NCI-H2171 (cell line): ENCODE measurements at regions not wholly inside any gene's neighbourhood (a gene's known extent, or its start where the extent isn't known, plus 50 kb on each side); places are given as distances from the start of the nearest gene placed in this dataset.
"Not testable (repeated sequence)": the region's sequence is repeated elsewhere in the genome, so short reads cannot be mapped to it uniquely, and the experiment has no call there.

Experiments used
- DNase-seq: peaks from one replicate; lab custom pipeline; 2025; lab: John Stamatoyannopoulos, UW

GRCh38 chr7:149604521-149604920, 106.9 kb upstream of the ZNF746 start:
- no peak for DNase-seq

DNA sequence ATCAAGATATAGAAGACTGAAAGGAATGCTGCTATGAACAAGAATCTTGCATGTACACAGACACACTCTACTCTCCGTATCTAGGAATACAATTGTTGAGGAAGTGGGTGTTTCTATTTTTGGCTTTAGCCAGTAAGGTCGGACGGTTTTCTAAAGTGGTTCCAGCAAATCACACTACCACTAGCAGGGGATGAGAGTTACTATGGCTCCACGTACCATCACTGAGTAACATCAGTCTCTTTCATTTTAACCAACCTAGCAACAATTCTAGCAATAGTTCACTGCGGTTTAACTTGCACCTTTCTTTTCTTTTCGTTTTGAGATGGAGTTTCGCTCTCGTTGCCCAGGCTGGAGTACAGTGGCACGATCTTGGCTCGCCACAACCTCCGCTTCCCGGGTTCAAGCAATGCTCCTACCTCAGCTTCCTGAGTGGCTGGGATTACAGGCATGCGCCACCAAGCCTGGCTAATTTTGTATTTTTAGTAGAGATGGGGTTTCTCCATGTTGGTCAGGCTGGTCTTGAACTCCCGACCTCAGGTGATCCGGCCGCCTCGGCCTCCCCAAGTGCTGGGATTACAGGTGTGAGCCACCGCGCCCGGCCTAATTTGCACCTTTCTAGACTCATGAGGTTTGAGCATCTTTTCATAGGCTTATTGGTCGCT, 103.2 kb upstream of the ZNF746 start:
- not testable (repeated sequence) for DNase-seq

DNA sequence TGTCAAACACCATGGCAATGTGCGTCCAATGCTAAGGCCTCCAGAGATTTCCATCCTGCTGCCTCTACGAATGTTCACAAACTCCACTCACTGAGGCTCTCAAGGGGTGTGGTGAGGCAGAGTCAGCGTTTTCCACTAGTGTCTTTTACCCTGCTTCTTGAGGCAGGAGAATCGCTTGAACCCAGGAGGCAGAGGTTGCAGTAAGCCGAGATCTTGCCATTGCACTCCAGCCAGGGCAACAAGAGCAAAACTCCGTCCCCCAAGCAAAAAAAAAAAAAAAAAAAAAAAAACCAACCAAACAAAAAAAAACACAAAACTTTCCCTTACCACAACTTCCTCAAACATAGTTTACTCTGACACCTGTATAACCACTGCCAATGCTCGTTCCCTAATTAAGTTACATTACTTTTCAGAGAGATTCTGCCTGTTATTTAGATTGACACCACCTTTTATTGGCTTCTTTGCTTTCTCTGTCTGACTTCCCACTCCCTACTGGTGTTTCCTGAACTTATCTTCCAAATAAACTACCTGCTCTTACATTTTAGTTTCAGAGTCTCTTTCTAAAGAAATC, 102.1 kb upstream of the ZNF746 start:
- DNase-seq = no peak

DNA sequence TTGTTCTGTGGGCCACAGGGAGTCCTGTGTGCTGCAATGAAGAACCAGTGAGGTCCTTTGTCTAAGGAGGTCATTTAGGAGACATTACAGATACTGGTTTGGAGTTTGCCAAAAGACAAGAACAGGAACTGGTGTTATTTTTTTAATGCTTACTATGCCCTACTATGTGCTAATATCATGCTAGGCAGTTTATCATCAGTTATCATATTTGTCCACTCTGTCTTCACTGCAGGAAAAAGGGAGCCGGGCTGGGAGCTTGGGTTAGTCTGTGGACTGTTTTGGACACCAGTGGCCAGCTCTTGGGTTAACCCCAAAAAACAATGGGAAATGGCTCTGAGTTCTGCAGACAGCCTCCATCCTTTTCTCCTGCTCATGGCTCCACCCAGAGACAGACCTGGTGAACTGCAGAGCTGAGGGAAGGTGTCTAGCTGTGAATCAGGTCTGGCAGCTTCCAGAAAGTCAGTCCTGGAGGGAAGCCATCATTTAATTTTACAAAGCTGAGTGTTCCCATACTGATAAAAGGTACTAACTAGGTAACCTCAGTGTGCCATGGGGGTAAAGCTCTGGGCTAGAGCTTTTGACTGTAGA, 101.2 kb upstream of the ZNF746 start:
- DNase-seq = no peak

- DNase-seq = not testable (repeated sequence)
These were observed 100.2 kb upstream of the ZNF746 start for GRCh38 chr7:149597789-149598188.

DNA sequence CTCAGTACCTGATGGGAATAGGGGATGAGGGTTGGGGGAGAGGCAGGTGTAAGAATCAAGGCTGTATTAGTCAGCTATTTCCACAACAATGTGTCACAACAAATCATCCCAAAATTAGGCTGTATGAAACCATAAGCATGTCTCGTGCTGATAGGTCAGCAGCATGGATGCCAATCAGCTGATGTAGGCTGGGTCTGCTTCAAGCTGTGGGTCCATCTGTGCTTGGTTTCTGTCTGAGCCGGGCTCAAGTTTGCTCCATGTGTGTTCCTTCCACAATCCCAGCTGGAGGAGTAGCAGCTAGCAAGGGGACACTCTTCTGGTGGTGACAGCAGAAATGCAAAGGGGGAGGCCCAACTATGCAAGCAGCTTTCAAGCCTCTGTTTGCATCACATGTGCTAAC, 97.9 kb upstream of the ZNF746 start:
- no peak for DNase-seq

DNA sequence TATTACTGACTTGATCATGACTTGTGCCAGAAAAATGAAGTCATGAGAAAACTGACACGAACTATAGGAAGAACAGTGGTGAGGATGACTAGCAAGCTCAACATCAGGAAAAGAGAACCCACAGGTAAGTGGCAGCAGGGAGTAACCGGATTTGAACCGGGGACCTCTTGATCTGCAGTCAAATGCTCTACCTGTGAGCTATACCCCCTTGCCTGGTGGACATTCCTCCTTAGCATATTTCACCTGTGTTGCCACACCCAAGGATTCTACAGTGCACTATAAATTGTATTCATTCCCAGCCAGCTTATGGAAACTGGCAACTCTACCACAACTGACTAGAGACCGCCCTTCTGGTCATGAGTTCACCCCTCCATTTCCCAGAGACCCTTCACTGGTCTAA, 97.5 kb upstream of the ZNF746 start:
- DNase-seq = no peak

- DNase-seq = no peak
These were observed 91.3 kb upstream of the ZNF746 start for GRCh38 chr7:149588930-149589329.

DNA sequence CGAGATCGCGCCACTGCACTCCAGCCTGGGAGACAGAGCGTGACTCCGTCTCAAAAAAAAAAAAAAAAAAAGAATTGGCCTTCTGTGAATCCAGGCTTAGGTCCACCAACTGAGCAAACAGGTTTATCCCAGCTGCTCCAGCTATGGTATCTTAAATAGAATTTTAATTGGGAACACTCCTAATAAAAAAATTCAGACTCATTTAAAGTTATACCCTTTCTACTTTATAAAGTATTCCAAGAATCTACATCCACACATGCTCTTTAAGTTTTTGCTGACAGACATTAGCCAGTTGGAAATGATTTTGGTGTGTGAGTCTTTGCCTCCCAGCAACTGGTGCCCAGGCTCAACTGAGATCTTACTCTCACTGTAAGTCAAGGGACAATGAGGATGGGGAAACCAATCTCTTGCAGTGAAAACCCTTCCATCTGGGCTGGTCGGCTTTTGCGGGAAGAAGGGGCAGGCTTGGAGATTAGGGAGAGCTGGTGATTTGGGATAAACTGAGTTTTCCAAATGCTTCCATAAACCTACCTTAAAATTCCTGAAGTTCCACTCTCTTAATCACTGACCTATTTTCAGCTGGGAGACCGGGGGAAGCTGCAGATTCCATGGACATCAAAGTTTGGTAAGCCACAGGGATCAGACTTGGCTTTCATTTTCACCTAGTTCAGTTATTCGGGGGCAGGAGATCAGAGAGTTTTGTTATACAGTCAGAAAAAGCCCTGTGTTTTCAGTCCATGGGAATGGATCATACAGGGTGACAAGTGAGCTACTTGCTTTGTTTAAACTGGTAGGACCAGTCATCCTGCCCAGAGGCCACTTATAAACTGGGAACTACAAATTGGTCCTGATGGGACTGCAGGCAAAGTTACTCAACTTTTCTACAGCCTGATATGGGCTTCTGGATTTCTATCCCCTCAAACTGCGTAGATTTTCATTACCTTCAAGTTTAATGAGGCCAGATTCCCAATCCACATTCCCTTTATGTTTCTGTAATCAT, 89.3 kb upstream of the ZNF746 start:
- no peak for DNase-seq

- no peak for DNase-seq
These were observed 86.9 kb upstream of the ZNF746 start for GRCh38 chr7:149584530-149584929.

DNA sequence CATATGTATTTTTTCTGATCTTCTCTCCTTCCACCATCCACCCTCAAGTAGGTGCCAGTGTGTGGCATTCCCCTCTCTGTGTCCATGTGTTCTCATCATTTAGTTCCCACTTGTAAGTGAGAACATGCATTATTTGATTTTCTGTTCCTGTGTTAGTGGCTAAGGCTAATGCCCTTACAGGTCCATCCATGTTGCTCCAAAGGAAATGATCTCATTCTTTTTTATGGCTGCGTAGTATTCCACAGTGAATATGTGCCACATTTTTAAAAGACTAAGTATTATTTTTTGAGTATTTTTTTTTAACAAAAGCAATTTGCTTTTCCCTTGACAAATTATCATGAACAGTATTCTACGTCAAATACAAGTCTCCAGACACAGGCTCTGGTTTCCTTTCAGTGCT, 86.4 kb upstream of the ZNF746 start:
- no peak for DNase-seq

GRCh38 chr7:149580328-149580727, 82.7 kb upstream of the ZNF746 start:
- no peak for DNase-seq

- DNase-seq = not testable (repeated sequence)
These were observed 81.8 kb upstream of the ZNF746 start for GRCh38 chr7:149579365-149579764.

DNA sequence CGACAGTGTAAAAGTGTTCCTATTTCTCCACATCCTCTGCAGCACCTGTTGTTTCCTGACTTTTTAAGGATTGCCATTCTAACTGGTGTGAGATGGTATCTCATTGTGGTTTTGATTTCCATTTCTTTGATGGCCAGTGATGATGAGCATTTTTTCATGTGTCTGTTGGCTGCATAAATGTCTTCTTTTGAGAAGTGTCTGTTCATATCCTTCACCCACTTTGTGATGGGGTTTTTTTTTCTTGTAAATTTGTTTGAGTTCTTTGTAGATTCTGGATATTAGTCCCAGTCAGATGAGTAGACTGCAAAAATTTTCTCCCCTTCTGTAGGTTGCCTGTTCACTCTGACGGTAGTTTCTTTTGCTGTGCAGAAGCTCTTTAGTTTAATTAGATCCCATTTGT, 76.8 kb upstream of the ZNF746 start:
- not testable (repeated sequence) for DNase-seq

DNA sequence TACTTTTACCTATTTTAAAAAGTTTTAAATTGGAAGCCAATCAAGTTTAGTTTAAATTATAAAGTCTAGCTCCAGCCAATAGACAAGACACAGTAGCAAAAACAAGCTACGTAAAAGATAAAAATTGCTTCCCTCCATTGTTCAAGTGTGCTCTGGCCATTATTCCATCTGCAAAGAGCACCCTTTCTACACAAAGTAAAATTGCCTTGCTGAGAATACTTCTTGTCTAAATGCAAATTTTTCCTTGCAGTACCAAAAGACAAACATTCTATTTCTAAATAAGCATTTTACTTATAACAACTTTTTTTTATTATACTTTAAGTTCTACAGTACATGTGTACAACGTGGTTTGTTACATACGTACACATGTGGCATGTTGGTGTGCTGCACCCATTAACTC, 75.9 kb upstream of the ZNF746 start:
- no peak for DNase-seq

- DNase-seq = not testable (repeated sequence)
These were observed 75.3 kb upstream of the ZNF746 start for GRCh38 chr7:149572920-149573319.

DNA sequence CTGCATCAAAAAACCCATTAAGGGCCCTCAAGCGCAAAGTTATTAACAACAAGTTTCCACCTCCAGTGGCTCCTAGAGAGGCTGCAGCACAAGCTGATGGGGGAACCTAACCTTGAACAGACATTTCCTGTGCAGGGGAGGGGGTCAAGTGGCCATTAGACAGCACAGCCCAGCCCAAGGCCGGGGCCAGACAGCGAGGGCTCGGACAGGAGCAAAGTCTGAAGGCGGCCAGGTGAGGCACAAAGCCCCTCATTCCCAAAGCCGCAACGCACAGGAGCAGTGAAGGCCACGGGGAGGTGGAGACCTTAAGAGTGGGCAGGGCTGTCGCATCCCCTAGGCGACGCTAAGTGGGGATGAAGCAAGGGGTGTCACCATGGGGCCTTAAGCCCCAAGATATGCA, 73.2 kb upstream of the ZNF746 start:
- no peak for DNase-seq

DNA sequence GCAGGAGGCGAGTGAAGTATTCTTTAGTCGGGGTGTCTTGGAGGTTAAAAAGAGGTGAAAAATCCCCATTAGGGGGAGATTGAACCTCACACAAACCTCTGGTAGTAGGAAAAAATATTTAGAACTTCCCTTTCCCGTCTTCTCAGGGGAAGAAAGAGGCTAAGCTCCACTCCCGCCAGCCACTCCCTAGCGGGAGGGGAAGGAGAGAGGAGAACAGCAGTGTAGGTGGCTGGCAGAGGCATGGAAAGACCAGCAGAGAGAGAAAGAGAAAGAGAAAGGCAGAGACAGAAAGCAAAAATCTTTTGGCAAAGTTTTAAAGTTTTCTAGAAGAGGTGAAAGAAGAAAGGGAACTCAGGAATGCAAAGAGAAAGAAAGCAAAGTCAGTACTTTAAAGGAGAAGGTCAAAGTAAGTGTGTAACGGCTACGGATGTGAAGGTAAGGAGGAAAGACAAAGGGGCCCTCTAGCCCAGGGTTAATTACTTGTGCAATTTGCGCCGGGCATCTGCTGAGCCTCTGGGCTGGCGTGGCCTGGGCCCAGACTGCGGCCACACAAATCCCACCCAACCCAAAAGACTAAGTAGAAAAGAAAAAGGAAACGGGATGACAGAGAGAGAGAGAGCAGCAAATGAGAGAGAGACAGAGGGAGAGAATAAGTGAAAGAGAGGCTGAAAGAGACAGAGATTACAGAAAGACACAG, 72.3 kb upstream of the ZNF746 start:
- no peak for DNase-seq

DNA sequence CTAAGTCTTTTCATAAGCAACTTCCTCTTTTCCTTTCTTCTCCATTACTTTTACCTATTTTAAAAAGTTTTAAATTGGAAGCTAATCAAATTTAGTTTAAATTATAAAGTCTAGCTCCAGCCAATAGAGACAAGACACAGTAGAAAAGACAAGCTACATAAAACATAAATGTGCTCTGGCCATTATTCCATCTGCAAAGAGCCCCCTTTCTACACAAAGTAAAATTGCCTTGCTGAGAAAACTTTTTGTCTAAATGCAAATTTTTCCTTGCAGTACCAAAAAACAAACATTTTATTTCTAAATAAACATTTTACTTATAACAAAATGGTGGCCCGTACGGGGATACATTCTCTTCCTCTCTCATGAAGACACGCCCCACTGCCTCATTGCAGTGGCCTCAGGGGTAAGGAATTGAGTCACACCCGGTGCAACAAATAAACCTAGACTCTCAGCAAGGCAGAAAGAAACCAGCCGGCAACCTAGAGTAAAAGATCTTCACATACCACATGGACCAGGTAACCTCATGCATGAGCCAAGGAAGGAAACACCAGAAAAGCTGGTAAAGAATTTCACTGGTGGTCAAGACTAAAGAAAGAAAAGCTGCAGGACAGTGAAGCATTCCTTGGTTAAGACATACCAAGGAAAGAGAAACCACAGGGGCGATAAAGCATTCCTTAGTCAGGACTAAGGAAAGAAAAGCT, 71.6 kb upstream of the ZNF746 start:
- no peak for DNase-seq

- no peak for DNase-seq
These were observed 70.6 kb upstream of the ZNF746 start for GRCh38 chr7:149568218-149568617.

DNA sequence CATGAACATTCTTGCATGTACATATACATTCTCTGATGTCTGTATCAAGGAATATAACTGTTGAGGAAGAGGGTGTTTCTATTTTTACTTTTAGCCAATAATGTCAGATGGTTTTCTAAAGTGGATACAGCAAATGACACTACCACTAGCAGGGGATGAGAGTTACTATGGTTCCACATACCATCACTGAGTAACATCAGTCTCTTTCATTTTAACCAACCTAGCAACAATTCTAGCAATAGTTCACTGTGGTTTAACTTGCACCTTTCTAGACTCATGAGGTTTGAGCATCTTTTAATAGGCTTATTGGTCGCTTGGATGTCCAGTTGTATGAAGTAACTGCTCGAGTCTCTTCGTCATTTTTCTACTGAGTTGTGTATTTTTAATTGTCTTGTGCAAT, 68.5 kb upstream of the ZNF746 start:
- no peak for DNase-seq

- DNase-seq = no peak
These were observed 67.4 kb upstream of the ZNF746 start for GRCh38 chr7:149565096-149565382.
